IPS-18c (cell line): ENCODE measurements at regions not wholly inside any gene's neighbourhood (a gene's known extent, or its start where the extent isn't known, plus 50 kb on each side); places are given as distances from the start of the nearest gene placed in this dataset.
"Not testable (repeated sequence)": the region's sequence is repeated elsewhere in the genome, so short reads cannot be mapped to it uniquely, and the experiment has no call there.

Experiments
- H3K4me3 ChIP-seq: 2 replicates; pipeline ENCODE4 v1.7.0; 2013; ENCODE audit warnings: low read depth, mild to moderate bottlenecking, low read length, moderate library complexity; ENCODE audit not compliant: insufficient read depth
- H3K9me3 ChIP-seq: one replicate; pipeline ENCODE4 v1.6.1; 2013; ENCODE audit warnings: mild to moderate bottlenecking, low read length, moderate library complexity; ENCODE audit not compliant: control insufficient read depth, insufficient read depth

GRCh38 chr2:175449616-175450015, 268.1 kb upstream of the ATP5MC3 start:
- Histone ChIP-seq H3K9me3 (no peaks in the 10 kb centered on the region), H3K4me3 (no peak overlapping the region)

- Histone ChIP-seq H3K4me3 (no peak overlapping the region), H3K9me3 (no peaks in the 10 kb centered on the region)
Observed at GRCh38 chr2:175446201-175446600, 264.7 kb upstream of the ATP5MC3 start.

- no peaks in the 10 kb centered on the region for H3K9me3 ChIP-seq
- no peak overlapping the region for H3K4me3 ChIP-seq
Observed at GRCh38 chr2:175445281-175445680, 263.8 kb upstream of the ATP5MC3 start.

DNA sequence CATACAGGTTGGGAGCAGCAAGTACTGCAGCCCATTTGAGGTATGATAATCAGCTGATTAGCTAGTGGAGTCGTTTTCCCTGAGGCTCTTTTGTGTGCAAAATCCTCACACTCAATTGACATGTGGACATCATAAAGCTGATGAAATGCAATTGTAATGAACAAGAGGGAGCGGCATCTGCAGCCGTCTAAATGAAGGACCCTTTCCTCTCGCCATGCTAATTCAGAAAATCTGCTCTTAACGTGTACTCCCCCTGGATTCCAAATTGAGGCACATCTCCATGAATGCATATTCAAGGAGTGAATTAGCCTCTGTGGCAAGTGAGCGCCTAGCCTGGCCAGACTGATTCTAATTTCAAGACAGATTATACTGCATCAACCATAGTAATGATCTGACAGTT, 260.9 kb upstream of the ATP5MC3 start:
- no peak overlapping the region for H3K4me3 ChIP-seq
- H3K9me3 ChIP-seq = no peaks in the 10 kb centered on the region

DNA sequence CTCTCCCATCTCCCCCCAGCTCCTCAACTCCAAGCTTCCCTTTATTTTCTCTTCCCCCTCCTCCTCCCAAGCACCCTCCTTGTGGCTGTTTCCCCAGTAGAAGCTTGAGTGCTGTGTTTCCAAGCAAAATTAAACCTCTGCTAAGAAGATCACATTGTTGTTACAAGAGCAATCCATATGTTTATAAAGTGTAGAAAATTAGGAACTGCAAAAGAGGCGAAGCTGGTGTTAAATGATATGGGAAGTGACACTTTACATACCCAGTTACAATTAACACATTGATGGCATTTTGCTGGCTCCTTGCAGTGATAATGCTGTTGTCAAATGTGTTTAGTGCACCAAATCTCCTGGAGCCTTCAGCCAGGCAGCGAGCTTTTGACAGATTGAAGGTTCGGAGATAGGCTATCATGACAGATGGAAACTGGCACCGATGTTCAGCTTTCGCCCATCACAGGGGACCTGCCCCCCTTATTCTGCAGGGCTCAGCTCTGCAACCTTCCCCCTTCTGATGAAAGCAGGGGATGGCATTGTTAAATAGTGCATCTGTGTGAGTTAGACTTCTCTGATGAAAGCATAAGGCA, 259.8 kb upstream of the ATP5MC3 start:
- Histone ChIP-seq H3K9me3 (no peaks in the 10 kb centered on the region), H3K4me3 (no peak overlapping the region)

GRCh38 chr2:175439416-175439815, 257.9 kb upstream of the ATP5MC3 start:
- H3K4me3 ChIP-seq = no peak overlapping the region
- no peaks in the 10 kb centered on the region for H3K9me3 ChIP-seq

GRCh38 chr2:175437167-175437566, 255.7 kb upstream of the ATP5MC3 start:
- Histone ChIP-seq H3K4me3 (no peak overlapping the region), H3K9me3 (no peaks in the 10 kb centered on the region)

DNA sequence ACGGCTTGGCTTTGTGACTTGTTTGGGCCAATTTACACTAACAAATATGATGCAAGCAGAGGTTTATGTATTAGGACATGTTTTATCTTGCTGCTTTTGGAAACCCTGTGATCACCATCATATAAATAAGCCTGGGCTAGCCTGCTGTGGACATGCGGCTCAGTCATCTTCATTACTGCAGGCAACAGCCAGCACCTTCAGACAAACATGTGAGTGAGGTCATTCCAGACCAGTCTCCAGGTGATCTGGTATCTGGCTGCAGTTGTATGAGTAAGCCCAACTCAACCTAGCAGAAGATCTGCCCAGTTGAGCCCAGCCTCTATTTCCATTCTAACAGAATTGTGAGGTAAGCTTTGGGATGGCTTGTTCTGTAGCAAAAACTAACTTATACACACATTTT, 254.6 kb upstream of the ATP5MC3 start:
- Histone ChIP-seq H3K4me3 (no peak overlapping the region), H3K9me3 (no peaks in the 10 kb centered on the region)

DNA sequence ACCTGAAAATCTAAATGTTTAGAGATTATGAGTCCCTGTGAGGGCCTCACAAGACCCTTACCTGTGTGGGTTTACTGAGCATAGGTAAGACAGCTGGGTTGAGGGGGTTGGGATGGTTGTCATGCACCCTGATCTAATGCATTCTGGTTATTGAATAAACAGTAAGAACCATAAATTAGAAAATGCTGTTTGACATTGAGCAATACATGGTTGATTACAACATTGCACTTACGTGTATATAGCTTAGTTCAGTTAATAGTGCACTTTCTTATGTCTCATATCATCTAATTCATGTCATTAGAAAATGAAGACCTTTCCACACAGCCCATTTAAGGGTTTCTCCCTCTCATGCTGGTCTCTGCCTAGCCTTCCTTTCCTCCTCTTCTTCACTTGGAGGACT, 253.5 kb upstream of the ATP5MC3 start:
- no peak overlapping the region for H3K4me3 ChIP-seq

GRCh38 chr2:175432793-175433192, 251.3 kb upstream of the ATP5MC3 start:
- Histone ChIP-seq H3K4me3 (no peak overlapping the region), H3K9me3 (no peaks in the 10 kb centered on the region)

More for the DNA sequence above, 253.5 kb upstream of the ATP5MC3 start:
- H3K9me3 ChIP-seq = no peaks in the 10 kb centered on the region

- Histone ChIP-seq H3K9me3 (no peaks in the 10 kb centered on the region), H3K4me3 (no peak overlapping the region)
Observed at GRCh38 chr2:175432021-175432420, 250.5 kb upstream of the ATP5MC3 start.

DNA sequence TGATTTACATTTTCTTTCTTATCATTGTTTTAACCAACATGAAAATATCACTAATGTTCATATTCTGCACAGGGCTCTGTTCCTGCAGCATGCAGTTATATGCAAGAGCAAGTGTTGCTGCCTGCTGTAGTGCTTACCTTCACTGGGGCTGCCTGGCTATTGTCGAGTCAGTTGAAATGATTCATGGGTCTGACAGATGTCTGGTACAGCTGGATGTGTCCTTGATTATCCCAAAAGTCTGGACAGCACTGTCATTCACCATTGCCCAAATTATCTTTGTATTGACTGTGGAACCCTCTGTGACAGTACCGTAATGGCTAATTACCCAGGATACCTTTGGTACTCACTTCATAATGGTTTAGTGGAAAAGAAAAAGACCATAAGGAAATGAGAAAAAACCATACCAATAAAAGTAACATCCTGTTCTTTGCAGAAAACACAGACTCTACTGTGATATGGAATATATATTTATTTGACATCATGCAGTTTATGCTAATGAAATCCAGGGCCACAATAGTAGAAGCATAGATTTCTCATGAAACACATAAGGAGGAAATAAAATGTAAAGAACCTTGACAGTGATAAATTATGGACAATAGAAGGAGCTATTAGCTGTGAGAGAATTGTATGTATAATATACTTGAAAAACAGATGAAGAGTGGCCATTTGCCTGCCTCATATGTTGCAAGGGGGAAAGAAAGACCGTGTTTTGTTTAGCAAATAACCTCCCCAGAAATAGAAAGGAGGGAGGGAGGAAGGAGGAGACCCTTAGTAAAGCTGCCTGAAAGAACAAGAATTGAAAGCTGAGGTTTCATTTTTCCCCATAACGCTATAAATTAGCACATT, 249.8 kb upstream of the ATP5MC3 start:
- Histone ChIP-seq H3K9me3 (no peaks in the 10 kb centered on the region), H3K4me3 (no peak overlapping the region)

DNA sequence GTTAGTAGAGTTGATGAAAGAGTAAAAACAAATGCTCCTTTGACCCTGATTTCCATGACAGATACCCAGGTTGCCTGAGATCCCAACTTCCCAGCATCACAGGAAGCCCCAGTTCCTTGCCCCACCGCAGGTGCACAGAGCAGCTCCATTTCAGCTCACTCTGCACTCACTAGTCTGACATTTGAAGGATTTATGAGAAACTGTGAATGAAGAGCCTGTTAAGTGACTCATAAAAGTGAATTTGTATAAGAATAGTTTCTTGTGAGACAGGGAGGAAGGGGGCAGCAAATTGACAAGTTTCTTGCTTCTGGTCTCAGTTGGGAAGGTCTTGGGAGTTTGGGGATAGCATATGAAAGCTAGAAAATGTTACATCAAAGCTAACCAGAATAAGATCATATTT, 248.7 kb upstream of the ATP5MC3 start:
- Histone ChIP-seq H3K4me3 (no peak overlapping the region), H3K9me3 (no peaks in the 10 kb centered on the region)

DNA sequence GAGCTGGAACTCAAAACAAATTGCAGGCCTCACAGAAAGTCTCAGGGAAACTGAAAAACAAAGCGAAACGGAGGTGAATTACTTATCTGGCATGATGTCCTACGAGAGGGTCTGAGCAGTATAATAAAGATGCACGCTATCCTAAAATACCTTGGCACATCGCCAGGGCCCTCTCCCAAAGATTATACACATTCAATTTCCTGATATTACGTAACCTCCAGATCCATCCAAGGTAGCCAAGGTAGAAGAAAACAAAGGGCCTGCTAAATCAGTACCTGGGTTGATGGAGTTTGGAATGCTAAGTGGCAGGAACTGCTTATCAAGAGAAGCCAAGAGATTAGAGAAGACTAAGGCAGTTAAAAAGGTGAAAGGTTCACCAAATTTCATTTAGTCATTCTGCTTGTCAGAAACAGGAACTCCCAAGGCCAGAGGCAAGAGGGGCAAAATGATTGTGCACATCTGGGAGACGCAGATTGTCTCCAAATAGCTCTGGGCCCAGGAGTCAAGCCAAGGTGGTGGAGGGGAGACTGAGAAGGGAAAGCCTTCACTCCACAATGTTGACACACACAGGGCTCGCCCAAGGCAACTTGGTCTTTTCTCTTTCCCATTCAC, 236.8 kb upstream of the ATP5MC3 start:
- Histone ChIP-seq H3K9me3 (no peaks in the 10 kb centered on the region), H3K4me3 (no peak overlapping the region)

GRCh38 chr2:175414882-175415487, 233.5 kb upstream of the ATP5MC3 start:
- no peak overlapping the region for H3K4me3 ChIP-seq
- no peaks in the 10 kb centered on the region for H3K9me3 ChIP-seq

GRCh38 chr2:175414191-175414881, 232.8 kb upstream of the ATP5MC3 start:
- Histone ChIP-seq H3K9me3 (no peaks in the 10 kb centered on the region), H3K4me3 (no peak overlapping the region)

DNA sequence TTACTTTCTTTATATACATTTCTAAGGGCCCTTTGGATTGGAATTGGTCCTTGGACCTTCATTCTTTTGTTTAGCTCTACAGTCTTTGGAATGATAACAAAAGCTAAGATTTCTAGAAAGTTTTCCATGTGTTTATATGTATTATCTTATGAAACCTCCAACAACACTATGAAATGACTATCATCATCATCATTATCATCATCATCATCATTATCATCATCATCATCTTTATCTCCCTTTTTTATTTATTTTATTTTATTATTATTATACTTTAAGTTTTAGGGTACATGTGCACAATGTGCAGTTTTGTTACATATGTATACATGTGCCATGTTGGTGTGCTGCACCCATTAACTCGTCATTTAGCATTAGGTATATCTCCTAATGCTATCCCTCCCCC, 229.4 kb upstream of the ATP5MC3 start:
- H3K9me3 ChIP-seq, H3K4me3 ChIP-seq: not testable (repeated sequence)
